ENCODE measurements at regions not wholly inside any gene's neighbourhood (a gene's known extent, or its start where the extent isn't known, plus 50 kb on each side); places are given as distances from the start of the nearest gene placed in this dataset.

GRCh38 chr4:53809816-53810215 lies 218.5 kb upstream of the LNX1 start:
- no peak for DNase-seq

GRCh38 chr4:53805291-53805690 lies 214.0 kb upstream of the LNX1 start:
- no peak for DNase-seq

- peak in 1 of 2 experiments; percentile 27 for DNase-seq
These were observed 213.4 kb upstream of the LNX1 start for GRCh38 chr4:53804719-53805118.

GRCh38 chr4:53802500-53802899 lies 211.2 kb upstream of the LNX1 start:
- no peak for DNase-seq

- no peak for DNase-seq
These were observed 210.1 kb upstream of the LNX1 start for GRCh38 chr4:53801373-53801772.

- no peak for DNase-seq
These were observed 209.5 kb upstream of the LNX1 start for GRCh38 chr4:53800741-53801140.

GRCh38 chr4:53793096-53793495 lies 201.8 kb upstream of the LNX1 start:
- no peak for DNase-seq

GRCh38 chr4:53790286-53790685 lies 199.0 kb upstream of the LNX1 start:
- DNase-seq = no peak

- DNase-seq = no peak
These were observed 197.3 kb upstream of the LNX1 start for GRCh38 chr4:53788621-53789020.

- DNase-seq = no peak
These were observed 196.7 kb upstream of the LNX1 start for GRCh38 chr4:53788011-53788410.

- DNase-seq = no peak
These were observed 195.3 kb upstream of the LNX1 start for GRCh38 chr4:53786632-53787031.

- DNase-seq = no peak
These were observed 194.7 kb upstream of the LNX1 start for GRCh38 chr4:53785996-53786395.

GRCh38 chr4:53784112-53784511 lies 192.8 kb upstream of the LNX1 start:
- DNase-seq = no peak

GRCh38 chr4:53783208-53783859 lies 192.0 kb upstream of the LNX1 start:
- no peak for DNase-seq

- DNase-seq = no peak
These were observed 191.2 kb upstream of the LNX1 start for GRCh38 chr4:53782458-53782845.

GRCh38 chr4:53781629-53782457 lies 190.6 kb upstream of the LNX1 start:
- DNase-seq = no peak

- no peak for DNase-seq
These were observed 189.6 kb upstream of the LNX1 start for GRCh38 chr4:53780736-53781400.

- no peak for DNase-seq
These were observed 187.7 kb upstream of the LNX1 start for GRCh38 chr4:53779025-53779424.

- no peak for DNase-seq
These were observed 186.9 kb upstream of the LNX1 start for GRCh38 chr4:53778155-53778554.

GRCh38 chr4:53777244-53777984 lies 186.1 kb upstream of the LNX1 start:
- no peak for DNase-seq

- no peak for DNase-seq
These were observed 184.9 kb upstream of the LNX1 start for GRCh38 chr4:53776141-53776540.

GRCh38 chr4:53775381-53775780 lies 184.1 kb upstream of the LNX1 start:
- no peak for DNase-seq

GRCh38 chr4:53771326-53771725 lies 180.0 kb upstream of the LNX1 start:
- no peak for DNase-seq

Data from NCI-H526 (cell line).